ENCODE measurements at regions not wholly inside any gene's neighbourhood (a gene's known extent, or its start where the extent isn't known, plus 50 kb on each side); places are given as distances from the start of the nearest gene placed in this dataset.

DNA sequence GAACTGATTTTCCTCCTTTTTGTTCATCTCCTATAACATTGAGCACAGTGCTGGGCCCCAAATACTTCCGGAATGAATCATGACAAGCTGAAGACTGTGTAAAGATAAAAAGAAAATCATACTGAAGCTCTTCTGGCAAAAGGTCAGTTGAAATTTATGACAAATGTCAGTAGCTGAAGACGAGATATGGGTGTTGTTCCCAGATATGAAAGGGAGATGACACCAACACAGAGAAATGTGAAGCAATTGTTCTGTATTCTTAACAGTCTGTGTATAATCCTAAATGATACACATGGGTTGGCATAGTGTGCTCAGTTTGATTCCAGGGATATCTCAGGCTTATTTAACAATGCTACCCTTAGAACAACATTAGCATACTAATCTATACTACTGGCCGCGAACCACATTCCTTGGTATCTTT lies 170.5 kb upstream of the PITX2 start:
- Mint-ChIP-seq H3K36me3 (ENCODE audit: insufficient read depth) (no peaks in the 10 kb centered on the region), H3K4me1 (ENCODE audit: low read depth) (no peaks in the 10 kb centered on the region), H3K27me3 (ENCODE audit: low read depth) (no peaks in the 10 kb centered on the region), H3K9me3 (no peaks in the 10 kb centered on the region), H3K4me3 (no peak overlapping the region)
- ATAC-seq (no peak), DNase-seq (no peak)

DNA sequence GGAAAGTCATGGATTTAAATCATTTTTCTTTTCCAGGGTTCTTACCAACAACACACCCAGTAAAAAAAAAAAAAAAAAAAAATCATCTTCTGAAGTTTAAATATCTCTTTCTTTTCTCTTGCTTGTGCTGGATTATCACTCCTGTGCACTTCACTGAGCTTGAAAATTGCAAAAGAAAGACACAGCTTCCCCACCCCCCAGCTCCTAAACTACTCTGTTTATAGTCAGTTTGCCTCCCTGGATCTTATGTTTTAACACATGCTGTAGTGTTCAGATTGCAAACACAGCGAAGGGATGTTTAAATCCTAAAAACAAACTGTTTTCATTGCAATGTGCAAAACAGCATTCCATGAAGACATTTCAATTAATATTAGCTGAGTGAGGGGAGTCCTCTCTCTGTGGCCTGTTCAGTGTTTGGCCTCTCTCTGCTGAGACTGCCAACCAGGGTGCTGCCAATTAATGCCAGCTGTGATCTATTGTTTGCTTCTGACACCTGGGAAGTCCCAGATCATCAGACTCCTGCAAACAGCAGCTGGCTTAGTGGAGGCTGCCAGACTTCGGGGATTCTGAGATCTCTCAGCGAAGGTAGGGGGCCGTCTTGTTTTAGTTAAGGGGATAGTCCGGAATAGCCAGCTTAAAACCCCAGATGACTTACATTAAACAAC lies 171.1 kb upstream of the PITX2 start:
- ATAC-seq (no peak), DNase-seq (no peak)
- no peak overlapping the region for H3K4me3 Mint-ChIP-seq
- no peaks in the 10 kb centered on the region for H3K9me3 Mint-ChIP-seq
- no peaks in the 10 kb centered on the region for H3K4me1 Mint-ChIP-seq (ENCODE audit: low read depth)
- H3K36me3 Mint-ChIP-seq (ENCODE audit: insufficient read depth), result no peaks in the 10 kb centered on the region
- no peaks in the 10 kb centered on the region for H3K27me3 Mint-ChIP-seq (ENCODE audit: low read depth)

- no peak for DNase-seq
- H3K4me3 Mint-ChIP-seq, result no peak overlapping the region
- no peaks in the 10 kb centered on the region for H3K27me3 Mint-ChIP-seq (ENCODE audit: low read depth)
- H3K4me1 Mint-ChIP-seq (ENCODE audit: low read depth), result no peaks in the 10 kb centered on the region
- no peak for ATAC-seq
- H3K36me3 Mint-ChIP-seq (ENCODE audit: insufficient read depth), result no peaks in the 10 kb centered on the region
- no peaks in the 10 kb centered on the region for H3K9me3 Mint-ChIP-seq
Measured at GRCh38 chr4:110795971-110796370, 173.1 kb upstream of the PITX2 start.

DNA sequence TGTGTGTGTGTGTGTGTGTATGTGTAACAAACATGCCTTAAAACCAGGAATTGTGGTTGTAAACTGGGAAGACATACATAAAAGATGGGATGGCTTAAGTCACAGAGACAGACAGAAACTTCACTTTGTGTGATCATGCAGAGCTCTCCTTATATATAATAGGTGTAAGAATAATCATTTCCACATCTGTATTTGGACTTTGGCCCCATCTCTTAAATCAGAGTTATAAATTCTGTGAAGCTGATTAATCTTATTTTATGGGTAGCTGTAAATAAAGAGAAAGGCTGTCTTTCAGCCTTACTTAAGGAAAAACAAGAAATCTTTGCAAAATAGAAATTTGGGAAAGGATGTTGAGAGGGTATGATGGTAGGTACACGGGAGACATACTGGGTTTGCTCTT lies 174.6 kb upstream of the PITX2 start:
- Mint-ChIP-seq H3K4me3 (no peak overlapping the region), H3K4me1 (ENCODE audit: low read depth) (no peaks in the 10 kb centered on the region), H3K36me3 (ENCODE audit: insufficient read depth) (no peaks in the 10 kb centered on the region), H3K27me3 (ENCODE audit: low read depth) (no peaks in the 10 kb centered on the region), H3K9me3 (no peaks in the 10 kb centered on the region)
- no peak for DNase-seq
- ATAC-seq, result no peak

DNA sequence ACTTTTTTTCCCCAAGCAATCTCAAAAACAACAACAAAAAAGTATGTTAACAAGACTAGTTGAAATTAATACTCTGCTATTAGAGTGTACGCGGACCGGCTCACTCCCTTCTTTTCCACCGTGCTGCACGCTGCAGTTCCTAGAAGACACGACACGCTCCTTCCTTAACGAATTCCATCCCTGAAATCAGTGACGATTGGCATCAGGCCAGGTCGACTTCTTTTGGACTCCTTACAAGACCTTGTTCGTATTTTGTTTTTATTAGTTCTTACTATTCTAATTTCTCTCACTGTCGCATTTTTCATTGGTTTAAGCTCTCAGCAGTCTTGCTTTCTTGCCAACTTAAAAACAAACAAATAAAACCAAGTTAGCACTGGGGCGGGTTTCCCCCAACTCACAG lies 175.8 kb upstream of the PITX2 start:
- Mint-ChIP-seq H3K36me3 (ENCODE audit: insufficient read depth) (no peaks in the 10 kb centered on the region), H3K9me3 (no peaks in the 10 kb centered on the region), H3K4me1 (ENCODE audit: low read depth) (no peaks in the 10 kb centered on the region), H3K27me3 (ENCODE audit: low read depth) (no peaks in the 10 kb centered on the region), H3K4me3 (no peak overlapping the region)
- DNase-seq (no peak), ATAC-seq (no peak)

DNA sequence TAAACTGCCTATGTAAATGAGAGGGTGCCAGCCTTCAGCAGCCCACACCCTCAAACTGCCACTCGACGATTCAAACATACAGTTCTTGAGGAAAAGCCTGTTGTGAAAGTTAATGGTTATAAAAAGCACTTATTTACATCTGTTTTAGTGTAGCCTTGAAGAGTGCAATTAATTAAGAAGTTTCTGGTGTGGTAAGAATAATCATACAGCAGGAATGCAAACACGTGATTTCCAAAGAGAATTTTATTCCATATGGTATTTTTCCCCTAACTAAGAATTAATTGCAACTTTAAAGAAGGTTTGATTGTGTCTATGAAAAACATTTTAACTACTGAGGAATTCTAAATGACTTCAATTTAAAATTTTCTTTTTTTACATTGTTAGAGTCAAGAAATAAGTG lies 176.3 kb upstream of the PITX2 start:
- Mint-ChIP-seq H3K27me3 (ENCODE audit: low read depth) (no peaks in the 10 kb centered on the region), H3K9me3 (no peaks in the 10 kb centered on the region), H3K4me3 (no peak overlapping the region), H3K36me3 (ENCODE audit: insufficient read depth) (no peaks in the 10 kb centered on the region), H3K4me1 (ENCODE audit: low read depth) (no peaks in the 10 kb centered on the region)
- no peak for DNase-seq
- ATAC-seq, result no peak

DNA sequence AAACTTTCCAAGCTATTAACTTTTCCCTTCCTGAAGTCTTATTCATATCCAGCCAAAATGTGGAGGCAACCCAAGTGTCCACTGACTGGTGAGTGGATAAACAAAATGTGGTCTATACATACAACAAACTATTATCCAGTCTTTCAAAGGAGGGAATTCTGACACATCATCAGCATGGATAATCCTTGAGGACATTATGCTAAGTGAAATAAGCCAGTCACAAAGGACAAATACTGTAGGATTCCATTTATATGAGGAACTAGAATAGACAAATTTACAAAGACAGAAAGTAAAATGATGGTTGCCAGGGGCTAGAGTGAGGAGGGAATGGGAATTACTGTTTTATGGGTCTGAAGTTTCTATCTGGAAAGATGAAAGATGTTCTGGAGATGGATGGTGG lies 178.7 kb upstream of the PITX2 start:
- ATAC-seq (no peak), DNase-seq (no peak)
- no peaks in the 10 kb centered on the region for H3K9me3 Mint-ChIP-seq
- H3K4me3 Mint-ChIP-seq, result no peak overlapping the region
- H3K27me3 Mint-ChIP-seq (ENCODE audit: low read depth), result no peaks in the 10 kb centered on the region
- H3K36me3 Mint-ChIP-seq (ENCODE audit: insufficient read depth), result no peaks in the 10 kb centered on the region
- H3K4me1 Mint-ChIP-seq (ENCODE audit: low read depth), result no peaks in the 10 kb centered on the region

DNA sequence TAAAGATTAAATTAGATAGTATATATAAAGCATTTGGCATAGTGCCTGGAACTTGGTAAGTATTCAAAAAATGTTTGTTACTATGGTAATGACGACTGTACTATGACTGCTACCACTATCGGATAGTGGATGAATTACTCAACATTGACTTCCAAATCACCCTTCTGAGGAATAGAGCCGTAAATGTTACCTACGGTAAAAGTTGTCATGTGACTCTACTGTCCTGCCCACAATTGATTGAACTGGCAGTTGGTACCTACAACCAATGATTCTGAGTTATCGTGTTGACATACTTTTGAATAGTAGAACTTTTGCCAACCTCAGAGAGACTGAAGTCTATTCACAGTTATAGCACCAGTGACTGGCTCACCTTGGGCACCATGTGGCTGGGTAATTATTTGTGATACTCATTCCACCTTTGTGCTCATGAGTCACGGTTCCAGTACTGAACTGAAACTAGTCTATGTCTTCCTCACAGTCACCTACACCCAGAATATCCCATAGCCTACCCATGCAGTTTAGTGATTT lies 185.5 kb upstream of the PITX2 start:
- H3K4me1 Mint-ChIP-seq (ENCODE audit: low read depth), result no peaks in the 10 kb centered on the region
- no peaks in the 10 kb centered on the region for H3K27me3 Mint-ChIP-seq (ENCODE audit: low read depth)
- no peaks in the 10 kb centered on the region for H3K9me3 Mint-ChIP-seq
- H3K4me3 Mint-ChIP-seq, result no peak overlapping the region
- ATAC-seq (no peak), DNase-seq (no peak)
- no peaks in the 10 kb centered on the region for H3K36me3 Mint-ChIP-seq (ENCODE audit: insufficient read depth)

DNA sequence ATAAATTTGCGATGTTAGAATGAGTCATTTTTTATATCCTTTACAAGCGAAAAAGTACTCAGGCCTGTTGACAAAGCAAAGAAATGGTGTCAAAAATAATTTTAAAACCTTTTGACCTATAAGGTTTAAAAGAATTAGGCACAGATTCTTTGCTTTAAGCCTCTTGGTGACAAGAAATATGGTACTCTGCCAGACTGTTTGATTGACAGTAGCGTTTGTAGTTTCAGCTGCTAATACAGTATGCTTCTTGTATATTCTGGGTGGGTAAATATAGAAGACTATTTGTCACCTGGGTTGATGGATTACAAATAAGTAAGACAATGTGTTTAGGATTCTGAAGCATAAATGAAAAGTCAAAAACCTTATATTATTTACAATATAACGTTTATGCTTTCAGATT lies 193.1 kb upstream of the PITX2 start:
- no peak for ATAC-seq
- Mint-ChIP-seq H3K9me3 (no peaks in the 10 kb centered on the region), H3K36me3 (ENCODE audit: insufficient read depth) (no peaks in the 10 kb centered on the region), H3K27me3 (ENCODE audit: low read depth) (no peaks in the 10 kb centered on the region), H3K4me1 (ENCODE audit: low read depth) (no peaks in the 10 kb centered on the region), H3K4me3 (no peak overlapping the region)
- no peak for DNase-seq

DNA sequence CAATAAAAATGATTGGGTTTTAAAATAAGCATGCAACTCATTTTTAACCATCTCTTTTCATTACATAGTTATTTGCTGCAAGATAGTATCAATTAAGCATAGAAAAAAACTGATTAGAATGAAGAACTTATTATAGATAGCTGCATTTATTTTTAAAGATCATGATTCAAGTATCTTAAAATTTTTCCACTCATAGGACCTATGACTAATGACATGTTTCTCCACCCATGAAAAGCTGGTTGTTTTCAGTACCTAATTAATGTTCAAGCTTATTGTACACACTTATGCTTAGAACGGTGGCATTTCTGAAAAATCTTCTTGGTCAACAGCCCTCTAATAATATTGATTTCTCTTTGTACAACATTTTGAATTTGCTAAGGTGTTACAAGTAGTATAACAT lies 193.5 kb upstream of the PITX2 start:
- H3K4me3 Mint-ChIP-seq, result no peak overlapping the region
- DNase-seq, result no peak
- H3K9me3 Mint-ChIP-seq, result no peaks in the 10 kb centered on the region
- ATAC-seq, result no peak
- no peaks in the 10 kb centered on the region for H3K4me1 Mint-ChIP-seq (ENCODE audit: low read depth)
- no peaks in the 10 kb centered on the region for H3K36me3 Mint-ChIP-seq (ENCODE audit: insufficient read depth)
- no peaks in the 10 kb centered on the region for H3K27me3 Mint-ChIP-seq (ENCODE audit: low read depth)

DNA sequence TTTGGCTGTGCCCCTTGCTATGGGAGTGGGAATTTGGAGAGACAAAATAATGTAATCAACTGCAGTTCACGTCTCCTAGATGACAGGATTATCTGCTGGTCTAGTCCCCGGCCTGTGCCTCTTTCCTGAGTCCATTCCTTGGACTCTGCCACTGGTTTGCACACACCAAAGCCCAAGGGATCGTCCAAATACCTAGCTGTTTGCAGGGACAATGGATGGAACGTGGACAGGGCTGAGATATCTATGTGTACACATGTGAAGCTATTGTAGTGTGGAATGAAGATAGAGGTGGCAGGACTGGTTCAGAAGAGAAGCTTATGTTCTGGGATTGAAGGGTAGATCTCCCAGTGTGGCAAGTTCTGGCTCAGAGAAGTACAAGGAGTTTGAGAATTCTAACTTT lies 198.3 kb upstream of the PITX2 start:
- no peaks in the 10 kb centered on the region for H3K9me3 Mint-ChIP-seq
- H3K36me3 Mint-ChIP-seq (ENCODE audit: insufficient read depth), result no peaks in the 10 kb centered on the region
- no peaks in the 10 kb centered on the region for H3K27me3 Mint-ChIP-seq (ENCODE audit: low read depth)
- H3K4me3 Mint-ChIP-seq, result no peak overlapping the region
- DNase-seq, result no peak
- H3K4me1 Mint-ChIP-seq (ENCODE audit: low read depth), result no peaks in the 10 kb centered on the region
- no peak for ATAC-seq

GRCh38 chr4:110823251-110823650 lies 200.4 kb upstream of the PITX2 start:
- Mint-ChIP-seq H3K36me3 (ENCODE audit: insufficient read depth) (no peaks in the 10 kb centered on the region), H3K27me3 (ENCODE audit: low read depth) (no peaks in the 10 kb centered on the region), H3K4me1 (ENCODE audit: low read depth) (no peaks in the 10 kb centered on the region), H3K4me3 (no peak overlapping the region), H3K9me3 (no peaks in the 10 kb centered on the region)
- no peak for DNase-seq
- no peak for ATAC-seq

DNA sequence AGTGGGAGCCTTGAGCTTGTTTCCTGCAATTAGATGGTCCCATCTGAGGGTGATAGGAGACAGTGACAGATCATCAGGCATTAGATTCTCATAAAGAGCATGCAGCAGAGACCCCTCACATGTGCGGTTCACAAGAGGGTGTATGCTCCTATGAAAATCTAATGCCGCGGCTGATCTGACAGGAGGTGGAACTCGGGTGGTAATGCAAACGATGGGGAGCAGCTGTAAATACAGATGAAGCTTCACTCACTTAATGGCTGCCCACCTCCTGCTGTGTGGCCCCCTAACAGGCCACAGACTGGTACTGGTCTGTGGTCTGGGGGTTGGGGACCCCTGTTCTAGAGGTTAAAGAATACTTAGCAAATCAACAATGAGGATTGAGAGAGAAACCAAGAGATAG lies 201.5 kb upstream of the PITX2 start:
- DNase-seq (no peak), ATAC-seq (no peak)
- Mint-ChIP-seq H3K36me3 (ENCODE audit: insufficient read depth) (no peaks in the 10 kb centered on the region), H3K4me3 (no peak overlapping the region), H3K27me3 (ENCODE audit: low read depth) (no peaks in the 10 kb centered on the region), H3K9me3 (no peaks in the 10 kb centered on the region), H3K4me1 (ENCODE audit: low read depth) (no peaks in the 10 kb centered on the region)

GRCh38 chr4:110826656-110827055 lies 203.8 kb upstream of the PITX2 start:
- Mint-ChIP-seq H3K9me3 (peaks cover 6% of the 10 kb centered on the region), H3K27me3 (ENCODE audit: low read depth) (no peaks in the 10 kb centered on the region), H3K4me3 (no peak overlapping the region), H3K36me3 (ENCODE audit: insufficient read depth) (no peaks in the 10 kb centered on the region), H3K4me1 (ENCODE audit: low read depth) (no peaks in the 10 kb centered on the region)
- no peak for DNase-seq
- no peak for ATAC-seq

DNA sequence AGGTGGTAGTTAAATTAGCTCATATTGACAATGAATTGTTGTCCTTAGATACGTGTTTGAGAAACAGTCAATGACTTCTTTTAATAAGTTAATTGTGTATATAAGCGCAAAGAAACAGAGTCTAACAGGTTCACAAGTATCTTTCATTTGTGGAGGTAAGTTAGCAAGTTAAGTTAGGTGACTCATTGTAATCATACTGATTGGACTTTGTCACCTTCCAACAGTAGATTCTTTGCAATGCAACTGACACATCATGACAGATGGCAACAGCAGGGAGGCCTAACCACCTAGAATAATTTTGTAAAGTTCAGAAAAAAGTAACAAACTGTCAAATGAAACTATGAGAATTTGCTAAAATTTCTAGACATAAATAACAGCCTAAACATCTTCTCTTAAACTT lies 207.6 kb upstream of the PITX2 start:
- no peak for DNase-seq
- Mint-ChIP-seq H3K36me3 (ENCODE audit: insufficient read depth) (no peaks in the 10 kb centered on the region), H3K4me1 (ENCODE audit: low read depth) (no peaks in the 10 kb centered on the region), H3K27me3 (ENCODE audit: low read depth) (no peaks in the 10 kb centered on the region), H3K4me3 (no peak overlapping the region), H3K9me3 (peaks cover 6% of the 10 kb centered on the region)
- no peak for ATAC-seq
